Heart left ventricle (tissue), 16 donors: ENCODE measurements at regions not wholly inside any gene's neighbourhood (a gene's known extent, or its start where the extent isn't known, plus 50 kb on each side); places are given as distances from the start of the nearest gene placed in this dataset.

Experiments
- ATAC-seq, 4 donors: fragments of 200-7000 bp; cut with Tn5 transposase; one replicate each; pipeline ENCODE4 v1.9.1; 2020 to 2022; ENCODE audit warnings: moderate library complexity in 4 of 4, mild to moderate bottlenecking in 3 of 4, moderate number of reproducible peaks in 1 of 4
- DNase-seq, 5 donors: peaks; one replicate each; pipeline ENCODE4 v3.0.0-alpha.2; 2020
- H3K27ac ChIP-seq, 12 donors: fragments of 200-600 bp; sonication (generic) in 4 of 12; one replicate each; pipeline versions ENCODE4 v1.5.0 to v1.8.0; 2016 to 2022; ENCODE audit warnings: mild to moderate bottlenecking in 2 of 12
- H3K27me3 ChIP-seq, 9 donors: fragments of 200-600 bp; sonication (generic) in 2 of 9; one replicate each; pipeline versions ENCODE4 v1.5.1 to v1.8.0; 2016 to 2022; ENCODE audit warnings: mild to moderate bottlenecking in 3 of 9
- H3K36me3 ChIP-seq, 9 donors: fragments of 200-600 bp; sonication (generic) in 2 of 9; one replicate each; pipeline versions ENCODE4 v1.5.0 to v1.8.0; 2018 to 2022; ENCODE audit warnings: mild to moderate bottlenecking in 2 of 9
- H3K4me1 ChIP-seq, 12 donors: fragments of 200-600 bp; sonication (generic) in 4 of 12; one replicate each; pipeline versions ENCODE4 v1.5.0 to v1.8.0; 2016 to 2022; ENCODE audit warnings: mild to moderate bottlenecking in 3 of 12
- H3K4me3 ChIP-seq, 12 donors: fragments of 200-600 bp; sonication (generic) in 4 of 12; one replicate each; pipeline versions ENCODE4 v1.5.0 to v1.8.0; 2017 to 2022; ENCODE audit warnings: mild to moderate bottlenecking in 9 of 12, moderate library complexity in 4 of 12
- H3K9me3 ChIP-seq, 12 donors: fragments of 200-600 bp; sonication (generic) in 4 of 12; one replicate each; pipeline versions ENCODE4 v1.5.0 to v1.8.0; 2016 to 2022; ENCODE audit warnings: mild to moderate bottlenecking in 1 of 12
- CTCF ChIP-seq, 12 donors: fragments of 200-600 bp; sonication (generic) in 4 of 12; IDR thresholded peaks; one replicate each; pipeline versions ENCODE4 v1.5.0 to v1.8.0; 2018 to 2022; ENCODE audit warnings: antibody characterized with exemption in 12 of 12, mild to moderate bottlenecking in 5 of 12
- POLR2A ChIP-seq, 2 donors: fragments of 450-650 bp; IDR thresholded peaks; one replicate each; pipeline ENCODE4 v1.6.1; 2017; ENCODE audit warnings: antibody characterized with exemption in 2 of 2, mild to moderate bottlenecking in 2 of 2, moderate library complexity in 2 of 2
- WGBS, 4 donors: extraction: QIAGEN DNeasy Blood & Tissue Kit in 2 of 4; methylation state at CpG; one replicate each; pipeline versions ENCODE4 v1.1.5 to v1.1.7; 2013 to 2018; 5-methylcytosine and 5-hydroxymethylcytosine counted together
- intact Hi-C, 10 donors: fragments of 100-400 bp; cut with DNase I; formaldehyde crosslinking; loops; one replicate each; pipeline versions ENCODE4 v1.11.1 to v1.14.2; 2022
- donor health status: ischemic (EF 13 %, LVEDD 7.1; RV severe dilation, severe dysfunction).
- donor health status: healthy with polysubstance abuse.
- donor health status: DM: no; HTN: yes; CAD: no.
- donor health status: DM: no; HTN: no; CAD: no.
- donor health status: ischemic (EF 25% LVEDD 6.9; RV normal size, moderate dysfunction).
- donor health status: ischemic (EF 25% LVEDD 5.7; RV mildly dilated, moderate dysfunction).
- donor health status: healthy.
- donor health status: DM: yes; HTN: yes; CAD: no.
- donor health status: ischemic (EF 35%, LVEDD 5.7; RV mildly dilated, moderate dysfunction).
- donor health status: nonischemic (EF 11% LVEDD 7.7; RV severe dilation, severe dysfunction).
- donor health status: DM: yes; HTN: yes; CAD: no.
- donor health status: PGD.
- donor health status: ischemic (EF 29% LVEDD 5.4; RV normal size, mild dysfunction).
- donor health status: nonischemic (EF 23%, LVEDD 6.1; RV moderate dilation, normal function).

GRCh38 chr9:104286187-104286586 lies 192.1 kb downstream of the SMC2 start:
- no peaks in the 10 kb centered on the region for H3K36me3 ChIP-seq
- ATAC-seq (no peak), DNase-seq (no peak)
- H3K4me1 ChIP-seq, result no peaks in the 10 kb centered on the region
- TF ChIP-seq POLR2A (IDR thresholded peaks at IDR 0.05) (no peak), CTCF (IDR thresholded peaks at IDR 0.05) (no peak)
- intact Hi-C loops, result no loop called here
- H3K27me3 ChIP-seq, result no peaks in the 10 kb centered on the region
- no peaks in the 10 kb centered on the region for H3K9me3 ChIP-seq
- H3K27ac ChIP-seq, result no peak overlapping the region
- H3K4me3 ChIP-seq, result no peak overlapping the region
- WGBS, 4 donors, result 70 to 81% (median 75%) methylated on average over 1 of the region's 1 CpG

- intact Hi-C loops, result no loop called here
- no peak for ATAC-seq
- no peaks in the 10 kb centered on the region for H3K36me3 ChIP-seq
- TF ChIP-seq CTCF (IDR thresholded peaks at IDR 0.05) (no peak), POLR2A (IDR thresholded peaks at IDR 0.05) (no peak)
- no peaks in the 10 kb centered on the region for H3K9me3 ChIP-seq
- H3K4me1 ChIP-seq, result no peaks in the 10 kb centered on the region
- no peak overlapping the region for H3K4me3 ChIP-seq
- 35 to 43% (median 38%) methylated on average over 2 of the region's 2 CpGs for WGBS, 4 donors
- no peaks in the 10 kb centered on the region for H3K27me3 ChIP-seq
- DNase-seq, result no peak
- H3K27ac ChIP-seq, result no peak overlapping the region
These were observed 192.7 kb downstream of the SMC2 start for GRCh38 chr9:104286799-104287198.

- Histone ChIP-seq H3K27ac (no peak overlapping the region), H3K4me3 (no peak overlapping the region), H3K36me3 (no peaks in the 10 kb centered on the region), H3K9me3 (no peaks in the 10 kb centered on the region), H3K4me1 (no peaks in the 10 kb centered on the region), H3K27me3 (no peaks in the 10 kb centered on the region)
- no peak for ATAC-seq
- DNase-seq, result no peak
- TF ChIP-seq POLR2A (IDR thresholded peaks at IDR 0.05) (no peak), CTCF (IDR thresholded peaks at IDR 0.05) (no peak)
- WGBS, 4 donors, result 77 to 86% (median 82%) methylated on average over 5 of the region's 5 CpGs
- intact Hi-C loops, result no loop called here
These were observed 193.3 kb downstream of the SMC2 start for GRCh38 chr9:104287253-104287878.

- TF ChIP-seq CTCF (IDR thresholded peaks at IDR 0.05), result no peak
- no peak for TF ChIP-seq POLR2A (IDR thresholded peaks at IDR 0.05)
- Histone ChIP-seq H3K36me3 (no peaks in the 10 kb centered on the region), H3K4me3 (no peak overlapping the region), H3K27me3 (no peaks in the 10 kb centered on the region), H3K27ac (no peak overlapping the region), H3K4me1 (no peaks in the 10 kb centered on the region), H3K9me3 (no peaks in the 10 kb centered on the region)
- ATAC-seq (no peak), DNase-seq (no peak)
- intact Hi-C loops, result no loop called here
- 67 to 82% (median 71%) methylated on average over 4 of the region's 4 CpGs for WGBS, 4 donors
These were observed 199.8 kb downstream of the SMC2 start for GRCh38 chr9:104293877-104294276.
